GM12891 (cell line): ENCODE measurements at regions not wholly inside any gene's neighbourhood (a gene's known extent, or its start where the extent isn't known, plus 50 kb on each side); places are given as distances from the start of the nearest gene placed in this dataset.

ENCODE experiments used
- DNase-seq: peaks from one replicate; pipeline ENCODE4 v3.0.0; 2011; ENCODE audit warnings: low spot score; ENCODE audit not compliant: insufficient read length
- FAIRE-seq: peaks from 2 replicates; lab custom pipeline; 2011; peaks lifted over from hg19 to GRCh38; lab: Jason Lieb, UNC
- PAX5 ChIP-seq: IDR thresholded peaks from 2 replicates; pipeline ENCODE4 v1.6.1; 2011; ENCODE audit warnings: low read length, moderate library complexity, mild to moderate bottlenecking; ENCODE audit not compliant: insufficient read depth, severe bottlenecking
- POLR2A ChIP-seq: IDR thresholded peaks from 2 replicates; pipeline ENCODE4 v1.6.1; 2011; ENCODE audit warnings: low read depth, low read length, control low read depth
- POLR2AphosphoS5 ChIP-seq: IDR thresholded peaks from 2 replicates; pipeline ENCODE4 v1.6.1; 2011; ENCODE audit warnings: low read depth, low read length, control low read depth
- POU2F2 ChIP-seq: IDR thresholded peaks from 2 replicates; pipeline ENCODE4 v1.6.1; 2011; ENCODE audit warnings: low read depth, mild to moderate bottlenecking, control low read depth, low read length, moderate library complexity
- SPI1 ChIP-seq: IDR thresholded peaks from 2 replicates; pipeline ENCODE4 v1.6.1; 2011; ENCODE audit warnings: low read depth, low read length, control low read depth
- TAF1 ChIP-seq: IDR thresholded peaks from 2 replicates; pipeline ENCODE4 v1.6.1; 2011; ENCODE audit warnings: low read depth, low read length, control low read depth

GRCh38 chr13:87358319-87358718, 312.9 kb upstream of the SLITRK5 start:
- no peak for DNase-seq
- FAIRE-seq = no peak
- TF ChIP-seq POLR2A (no peak), TAF1 (no peak), SPI1 (no peak)

GRCh38 chr13:87361216-87361615, 310.0 kb upstream of the SLITRK5 start:
- DNase-seq (no peak), FAIRE-seq (no peak)
- TF ChIP-seq POLR2AphosphoS5 (no peak), PAX5 (no peak), POLR2A (no peak), POU2F2 (no peak), SPI1 (no peak), TAF1 (no peak)

- FAIRE-seq (no peak), DNase-seq (no peak)
- TF ChIP-seq SPI1 (no peak), POU2F2 (no peak), PAX5 (no peak), POLR2AphosphoS5 (no peak), TAF1 (no peak)
These were observed 302.5 kb upstream of the SLITRK5 start for GRCh38 chr13:87368639-87369038.

GRCh38 chr13:87376081-87376480, 295.1 kb upstream of the SLITRK5 start:
- no peak for TF ChIP-seq POLR2AphosphoS5
- no peak for TF ChIP-seq POU2F2
- no peak for TF ChIP-seq TAF1
- no peak for TF ChIP-seq PAX5
- no peak for TF ChIP-seq SPI1
- no peak for TF ChIP-seq POLR2A
- no peak for DNase-seq
- FAIRE-seq = no peak

- DNase-seq = no peak
- no peak for FAIRE-seq
- TF ChIP-seq POU2F2 = no peak
- TF ChIP-seq SPI1 = no peak
- no peak for TF ChIP-seq TAF1
- no peak for TF ChIP-seq POLR2A
- TF ChIP-seq POLR2AphosphoS5 = no peak
- TF ChIP-seq PAX5 = no peak
These were observed 287.1 kb upstream of the SLITRK5 start for GRCh38 chr13:87384099-87384498.

- TF ChIP-seq TAF1 (no peak), SPI1 (no peak), POLR2AphosphoS5 (no peak), POLR2A (no peak), POU2F2 (no peak), PAX5 (no peak)
- DNase-seq (no peak), FAIRE-seq (no peak)
These were observed 277.8 kb upstream of the SLITRK5 start for GRCh38 chr13:87393358-87393757.

GRCh38 chr13:87398047-87398446, 273.1 kb upstream of the SLITRK5 start:
- FAIRE-seq (no peak), DNase-seq (no peak)
- no peak for TF ChIP-seq SPI1
- TF ChIP-seq PAX5 = no peak
- TF ChIP-seq POLR2A = no peak
- no peak for TF ChIP-seq POU2F2
- TF ChIP-seq POLR2AphosphoS5 = no peak
- no peak for TF ChIP-seq TAF1

GRCh38 chr13:87403748-87404432, 267.3 kb upstream of the SLITRK5 start:
- FAIRE-seq = no peak
- DNase-seq = no peak
- no peak for TF ChIP-seq POLR2A
- TF ChIP-seq POU2F2 = no peak
- no peak for TF ChIP-seq PAX5
- no peak for TF ChIP-seq SPI1
- TF ChIP-seq TAF1 = no peak
- no peak for TF ChIP-seq POLR2AphosphoS5

- no peak for FAIRE-seq
- no peak for TF ChIP-seq SPI1
These were observed 244.4 kb upstream of the SLITRK5 start for GRCh38 chr13:87426742-87427141.

GRCh38 chr13:87444135-87444534, 227.0 kb upstream of the SLITRK5 start:
- FAIRE-seq = no peak
- TF ChIP-seq POU2F2 = no peak
- TF ChIP-seq POLR2A = no peak
- no peak for TF ChIP-seq SPI1
- TF ChIP-seq TAF1 = no peak
- no peak for TF ChIP-seq PAX5
- TF ChIP-seq POLR2AphosphoS5 = no peak
- no peak for DNase-seq

More at GRCh38 chr13:87426742-87427141, 244.4 kb upstream of the SLITRK5 start:
- DNase-seq = no peak
